A549 (cell line): ENCODE measurements at regions not wholly inside any gene's neighbourhood (a gene's known extent, or its start where the extent isn't known, plus 50 kb on each side); places are given as distances from the start of the nearest gene placed in this dataset.
"Not testable (repeated sequence)": the region's sequence is repeated elsewhere in the genome, so short reads cannot be mapped to it uniquely, and the experiment has no call there.

ENCODE experiments used
- CTCF ChIP-seq: fragments of >200 bp; sonication (Bioruptor Twin); formaldehyde crosslinking; IDR thresholded peaks from 3 replicates; pipeline ENCODE4 v1.5.1; 2016
- EP300 ChIP-seq, 2 experiments: fragments of >200 bp; sonication (Bioruptor Twin); formaldehyde crosslinking; IDR thresholded peaks; 2 replicates in 1 of 2; 3 replicates in 1 of 2; pipeline ENCODE4 v1.6.1; 2016 to 2017
- HMGXB4 ChIP-seq: fragments of 250-450 bp; sonication (Bioruptor Pico); IDR thresholded peaks from 2 replicates; pipeline ENCODE4 v1.5.0; 2021; ENCODE audit warnings: mild to moderate bottlenecking, moderate library complexity, borderline replicate concordance
- RAD21 ChIP-seq, 2 experiments: fragments of >200 bp in 1 of 2; sonication (Bioruptor Twin) in 1 of 2; formaldehyde crosslinking in 1 of 2; IDR thresholded peaks in 1 of 2; conservative IDR thresholded peaks in 1 of 2; 2 replicates in 1 of 2; 3 replicates in 1 of 2; pipeline ENCODE4 v1.6.1; 2012 to 2018; ENCODE audit warnings: inconsistent platforms in 1 of 2
- RFX5 ChIP-seq: fragments of 450-650 bp; IDR thresholded peaks from 2 replicates; pipeline ENCODE4 v1.7.1; 2014; ENCODE audit warnings: antibody characterized with exemption, mild to moderate bottlenecking, moderate library complexity

- not testable (repeated sequence) for TF ChIP-seq RAD21 (conservative IDR thresholded peaks at IDR 0.05 in 1 of 2, IDR thresholded peaks at IDR 0.05 in 1 of 2); CTCF; RFX5; HMGXB4; EP300 (IDR thresholded peaks at IDR 0.05)
These were observed 50.1 kb upstream of the WDR44 start for GRCh38 chrX:118295818-118296217.
